ENCODE measurements at regions not wholly inside any gene's neighbourhood (a gene's known extent, or its start where the extent isn't known, plus 50 kb on each side); places are given as distances from the start of the nearest gene placed in this dataset.

DNA sequence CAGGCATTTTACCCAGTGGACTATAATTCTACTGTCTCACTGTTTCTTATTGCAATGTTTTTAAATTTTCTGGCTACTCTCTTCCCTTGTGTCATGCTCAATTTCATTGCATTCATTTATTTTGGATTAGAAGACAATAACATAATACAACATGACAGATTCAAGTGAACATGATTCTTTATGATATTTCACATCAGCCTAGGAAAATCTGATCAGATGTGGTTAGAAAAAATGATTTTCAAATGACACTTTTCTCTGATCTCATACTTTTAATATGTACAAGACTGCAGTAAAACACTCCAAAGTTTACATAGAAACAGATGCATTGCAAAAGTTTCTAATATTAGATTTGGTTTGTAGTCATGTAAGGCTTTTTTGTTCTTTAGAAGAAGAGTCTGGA, 586.0 kb downstream of the ACTRT1 start:
- POLR2A ChIA-PET = no interaction called here
- no peak overlapping the region for H3K4me3 ChIP-seq
- TF ChIP-seq NPAS2 (CRISPR knock-in tag; IDR thresholded peaks at IDR 0.05; ENCODE audit: borderline replicate concordance) (no peak), CEBPB (IDR thresholded peaks at IDR 0.05) (no peak), ZSCAN20 (CRISPR knock-in tag; IDR thresholded peaks at IDR 0.05) (no peak), KDM5A (IDR thresholded peaks at IDR 0.05) (no peak), HOXA7 (CRISPR knock-in tag; IDR thresholded peaks at IDR 0.05) (no peak), EHF (CRISPR knock-in tag; IDR thresholded peaks at IDR 0.05) (no peak), POLR2AphosphoS2 (conservative IDR thresholded peaks at IDR 0.05; ENCODE audit: low read length) (no peak), NFE2L2 (conservative IDR thresholded peaks at IDR 0.05; ENCODE audit: low read length) (no peak), HDAC2 (IDR thresholded peaks at IDR 0.05) (no peak), MAZ (IDR thresholded peaks at IDR 0.05; ENCODE audit: borderline replicate concordance, low read depth, low read length) (no peak), FOSB (CRISPR knock-in tag; IDR thresholded peaks at IDR 0.05) (no peak), HOXB5 (CRISPR knock-in tag; IDR thresholded peaks at IDR 0.05) (no peak), EHMT2 (IDR thresholded peaks at IDR 0.05; ENCODE audit: low read depth) (no peak), CBX2 (IDR thresholded peaks at IDR 0.05; ENCODE audit: borderline replicate concordance, low read depth) (no peak), FOXS1 (CRISPR knock-in tag; IDR thresholded peaks at IDR 0.05) (no peak), EP300 (IDR thresholded peaks at IDR 0.05) (no peak), NR3C1 (IDR thresholded peaks at IDR 0.05) (no peak)
- TF ChIP-seq, protein P1, sequence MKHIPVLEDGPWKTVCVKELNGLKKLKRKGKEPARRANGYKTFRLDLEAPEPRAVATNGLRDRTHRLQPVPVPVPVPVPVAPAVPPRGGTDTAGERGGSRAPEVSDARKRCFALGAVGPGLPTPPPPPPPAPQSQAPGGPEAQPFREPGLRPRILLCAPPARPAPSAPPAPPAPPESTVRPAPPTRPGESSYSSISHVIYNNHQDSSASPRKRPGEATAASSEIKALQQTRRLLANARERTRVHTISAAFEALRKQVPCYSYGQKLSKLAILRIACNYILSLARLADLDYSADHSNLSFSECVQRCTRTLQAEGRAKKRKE (CRISPR knock-in tag; IDR thresholded peaks at IDR 0.05; ENCODE audit: low read depth) = no peak
- TF ChIP-seq, protein P2, sequence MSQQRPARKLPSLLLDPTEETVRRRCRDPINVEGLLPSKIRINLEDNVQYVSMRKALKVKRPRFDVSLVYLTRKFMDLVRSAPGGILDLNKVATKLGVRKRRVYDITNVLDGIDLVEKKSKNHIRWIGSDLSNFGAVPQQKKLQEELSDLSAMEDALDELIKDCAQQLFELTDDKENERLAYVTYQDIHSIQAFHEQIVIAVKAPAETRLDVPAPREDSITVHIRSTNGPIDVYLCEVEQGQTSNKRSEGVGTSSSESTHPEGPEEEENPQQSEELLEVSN (IDR thresholded peaks at IDR 0.05; ENCODE audit: borderline replicate concordance, low read depth) = no peak
- no peak for DNase-seq (ENCODE audit: low read depth in 1 of 2, low spot score in 1 of 2)
- no peak for ATAC-seq
- FAIRE-seq = peak; percentile 92
- no peak overlapping the region for H3K4me2 ChIP-seq
- no peaks in the 10 kb centered on the region for H3K9me3 ChIP-seq
- CTCF ChIA-PET = no interaction called here
- no peak overlapping the region for H3K27ac ChIP-seq
- H3K4me1 ChIP-seq = no peaks in the 10 kb centered on the region

DNA sequence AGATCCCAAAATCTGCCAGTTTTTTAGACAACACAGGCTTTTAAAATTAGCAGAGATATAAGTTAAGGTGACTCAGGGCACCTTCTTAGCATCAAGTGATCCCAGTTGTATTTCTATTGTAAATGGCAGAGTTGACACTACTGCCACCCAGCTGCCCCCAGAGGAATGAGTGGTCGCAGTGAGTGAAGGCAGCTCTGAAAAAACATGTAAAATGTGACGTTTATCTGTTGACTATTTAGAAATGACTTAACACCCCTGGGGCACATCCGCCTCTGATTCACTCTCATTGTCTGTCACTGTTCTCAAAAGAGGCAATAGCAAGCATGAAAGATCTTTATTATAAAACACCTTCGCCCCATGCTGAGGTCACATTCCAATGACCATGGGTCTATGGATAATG, 592.4 kb downstream of the ACTRT1 start:
- DNase-seq (ENCODE audit: low read depth in 1 of 2, low spot score in 1 of 2) = no peak
- no peak for TF ChIP-seq MAFK (IDR thresholded peaks at IDR 0.05; ENCODE audit: partially characterized antibody)
- TF ChIP-seq RNF2 (IDR thresholded peaks at IDR 0.05; ENCODE audit: borderline replicate concordance, low read depth) = no peak
- WGBS (ENCODE audit: missing lambda C conversion rate) = 18% methylated on average over 4 of the region's 4 CpGs
- ChIA-PET CTCF (no interaction called here), POLR2A (no interaction called here)
- Histone ChIP-seq H3K4me2 (no peak overlapping the region), H3K4me3 (no peak overlapping the region), H3K27ac (no peak overlapping the region), H3K9me3 (no peaks in the 10 kb centered on the region), H3K4me1 (no peaks in the 10 kb centered on the region)
- FAIRE-seq = no peak
- no peak for ATAC-seq

DNA sequence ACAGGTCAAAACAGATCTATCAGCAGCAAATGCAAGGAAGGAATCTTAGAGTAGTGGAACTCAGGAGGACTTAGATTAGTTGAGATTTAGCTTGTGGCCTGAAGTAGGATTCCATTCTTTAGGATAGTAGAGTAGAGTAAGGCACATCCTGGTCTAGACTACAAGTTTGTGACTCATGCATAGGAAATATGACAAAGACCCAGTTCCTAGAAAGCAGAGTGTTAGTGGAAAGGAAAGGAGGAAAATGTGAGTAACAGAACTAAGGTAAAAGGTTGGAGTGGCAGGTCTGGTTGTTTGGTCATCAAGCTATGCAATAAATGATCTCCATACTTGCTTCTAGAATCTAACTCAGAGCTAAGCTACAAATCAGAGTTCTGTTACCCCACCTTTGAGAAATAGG, 595.0 kb downstream of the ACTRT1 start:
- no peak overlapping the region for H3K4me3 ChIP-seq
- no peaks in the 10 kb centered on the region for H3K4me1 ChIP-seq
- DNase-seq (ENCODE audit: low read depth in 1 of 2, low spot score in 1 of 2) (no peak), FAIRE-seq (no peak), ATAC-seq (no peak)
- ChIA-PET CTCF (no interaction called here), POLR2A (no interaction called here)
- H3K9me3 ChIP-seq = no peaks in the 10 kb centered on the region
- no peak overlapping the region for H3K27ac ChIP-seq
- H3K4me2 ChIP-seq = no peak overlapping the region
- TF ChIP-seq CBX8 (IDR thresholded peaks at IDR 0.05) = no peak
- TF ChIP-seq FOSL2 (IDR thresholded peaks at IDR 0.05) = no peak
- TF ChIP-seq FOSL2 (CRISPR knock-in tag; IDR thresholded peaks at IDR 0.05) = no peak
- no peak for TF ChIP-seq RFX5 (IDR thresholded peaks at IDR 0.05)
- TF ChIP-seq KDM5A (IDR thresholded peaks at IDR 0.05) = no peak
- TF ChIP-seq, protein P3, sequence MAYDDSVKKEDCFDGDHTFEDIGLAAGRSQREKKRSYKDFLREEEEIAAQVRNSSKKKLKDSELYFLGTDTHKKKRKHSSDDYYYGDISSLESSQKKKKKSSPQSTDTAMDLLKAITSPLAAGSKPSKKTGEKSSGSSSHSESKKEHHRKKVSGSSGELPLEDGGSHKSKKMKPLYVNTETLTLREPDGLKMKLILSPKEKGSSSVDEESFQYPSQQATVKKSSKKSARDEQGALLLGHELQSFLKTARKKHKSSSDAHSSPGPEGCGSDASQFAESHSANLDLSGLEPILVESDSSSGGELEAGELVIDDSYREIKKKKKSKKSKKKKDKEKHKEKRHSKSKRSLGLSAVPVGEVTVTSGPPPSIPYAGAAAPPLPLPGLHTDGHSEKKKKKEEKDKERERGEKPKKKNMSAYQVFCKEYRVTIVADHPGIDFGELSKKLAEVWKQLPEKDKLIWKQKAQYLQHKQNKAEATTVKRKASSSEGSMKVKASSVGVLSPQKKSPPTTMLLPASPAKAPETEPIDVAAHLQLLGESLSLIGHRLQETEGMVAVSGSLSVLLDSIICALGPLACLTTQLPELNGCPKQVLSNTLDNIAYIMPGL (CRISPR knock-in tag; IDR thresholded peaks at IDR 0.05; ENCODE audit: borderline replicate concordance) = no peak
- no peak for TF ChIP-seq RNF2 (IDR thresholded peaks at IDR 0.05; ENCODE audit: borderline replicate concordance, low read depth)
- TF ChIP-seq POLR2A (IDR thresholded peaks at IDR 0.05; ENCODE audit: low read length) = no peak
- TF ChIP-seq NR3C1 (IDR thresholded peaks at IDR 0.05) = no peak
- TF ChIP-seq RARB (CRISPR knock-in tag; IDR thresholded peaks at IDR 0.05) = no peak
- TF ChIP-seq RAD21 (conservative IDR thresholded peaks at IDR 0.05 in 1 of 2, IDR thresholded peaks at IDR 0.05 in 1 of 2) = no peak
- no peak for TF ChIP-seq GATA3 (IDR thresholded peaks at IDR 0.05; ENCODE audit: borderline replicate concordance)
- no peak for TF ChIP-seq FOXS1 (CRISPR knock-in tag; IDR thresholded peaks at IDR 0.05)
- TF ChIP-seq, protein P4, sequence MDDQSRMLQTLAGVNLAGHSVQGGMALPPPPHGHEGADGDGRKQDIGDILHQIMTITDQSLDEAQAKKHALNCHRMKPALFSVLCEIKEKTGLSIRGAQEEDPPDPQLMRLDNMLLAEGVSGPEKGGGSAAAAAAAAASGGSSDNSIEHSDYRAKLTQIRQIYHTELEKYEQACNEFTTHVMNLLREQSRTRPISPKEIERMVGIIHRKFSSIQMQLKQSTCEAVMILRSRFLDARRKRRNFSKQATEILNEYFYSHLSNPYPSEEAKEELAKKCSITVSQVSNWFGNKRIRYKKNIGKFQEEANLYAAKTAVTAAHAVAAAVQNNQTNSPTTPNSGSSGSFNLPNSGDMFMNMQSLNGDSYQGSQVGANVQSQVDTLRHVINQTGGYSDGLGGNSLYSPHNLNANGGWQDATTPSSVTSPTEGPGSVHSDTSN (IDR thresholded peaks at IDR 0.05) = no peak
- TF ChIP-seq, protein P5, sequence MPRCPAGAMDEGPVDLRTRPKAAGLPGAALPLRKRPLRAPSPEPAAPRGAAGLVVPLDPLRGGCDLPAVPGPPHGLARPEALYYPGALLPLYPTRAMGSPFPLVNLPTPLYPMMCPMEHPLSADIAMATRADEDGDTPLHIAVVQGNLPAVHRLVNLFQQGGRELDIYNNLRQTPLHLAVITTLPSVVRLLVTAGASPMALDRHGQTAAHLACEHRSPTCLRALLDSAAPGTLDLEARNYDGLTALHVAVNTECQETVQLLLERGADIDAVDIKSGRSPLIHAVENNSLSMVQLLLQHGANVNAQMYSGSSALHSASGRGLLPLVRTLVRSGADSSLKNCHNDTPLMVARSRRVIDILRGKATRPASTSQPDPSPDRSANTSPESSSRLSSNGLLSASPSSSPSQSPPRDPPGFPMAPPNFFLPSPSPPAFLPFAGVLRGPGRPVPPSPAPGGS (IDR thresholded peaks at IDR 0.05) = no peak
- TF ChIP-seq, protein P1 (CRISPR knock-in tag; IDR thresholded peaks at IDR 0.05; ENCODE audit: low read depth) = no peak
